ENCODE measurements at regions not wholly inside any gene's neighbourhood (a gene's known extent, or its start where the extent isn't known, plus 50 kb on each side); places are given as distances from the start of the nearest gene placed in this dataset.

- H3K4me3 ChIP-seq (ENCODE audit: low read depth, low read length) = no peak overlapping the region
- TF ChIP-seq CTCF (IDR thresholded peaks at IDR 0.05; ENCODE audit: insufficient read depth, low read depth, low read length) = no peak
- no peak for DNase-seq (ENCODE audit: low read depth)
Measured at GRCh38 chr21:40901691-40902090, 54.7 kb upstream of the DSCAM start.

GRCh38 chr21:40902299-40902698, 55.3 kb upstream of the DSCAM start:
- no peak for DNase-seq (ENCODE audit: low read depth)
- H3K4me3 ChIP-seq (ENCODE audit: low read depth, low read length) = no peak overlapping the region
- no peak for TF ChIP-seq CTCF (IDR thresholded peaks at IDR 0.05; ENCODE audit: insufficient read depth, low read depth, low read length)

- no peak for DNase-seq (ENCODE audit: low read depth)
- no peak overlapping the region for H3K4me3 ChIP-seq (ENCODE audit: low read depth, low read length)
- TF ChIP-seq CTCF (IDR thresholded peaks at IDR 0.05; ENCODE audit: insufficient read depth, low read depth, low read length) = no peak
Measured at GRCh38 chr21:40902993-40903392, 56.0 kb upstream of the DSCAM start.

GRCh38 chr21:40905251-40905650, 58.3 kb upstream of the DSCAM start:
- TF ChIP-seq CTCF (IDR thresholded peaks at IDR 0.05; ENCODE audit: insufficient read depth, low read depth, low read length) = no peak
- DNase-seq (ENCODE audit: low read depth) = no peak
- H3K4me3 ChIP-seq (ENCODE audit: low read depth, low read length) = no peak overlapping the region

GRCh38 chr21:40912375-40912774, 65.4 kb upstream of the DSCAM start:
- no peak for DNase-seq (ENCODE audit: low read depth)
- TF ChIP-seq CTCF (IDR thresholded peaks at IDR 0.05; ENCODE audit: insufficient read depth, low read depth, low read length) = no peak
- no peak overlapping the region for H3K4me3 ChIP-seq (ENCODE audit: low read depth, low read length)

- no peak overlapping the region for H3K4me3 ChIP-seq (ENCODE audit: low read depth, low read length)
- no peak for TF ChIP-seq CTCF (IDR thresholded peaks at IDR 0.05; ENCODE audit: insufficient read depth, low read depth, low read length)
- no peak for DNase-seq (ENCODE audit: low read depth)
Measured at GRCh38 chr21:40915114-40915513, 68.2 kb upstream of the DSCAM start.

GRCh38 chr21:40923407-40923806, 76.4 kb upstream of the DSCAM start:
- H3K4me3 ChIP-seq (ENCODE audit: low read depth, low read length) = no peak overlapping the region
- no peak for TF ChIP-seq CTCF (IDR thresholded peaks at IDR 0.05; ENCODE audit: insufficient read depth, low read depth, low read length)

More at GRCh38 chr21:40923407-40923806, 76.4 kb upstream of the DSCAM start:
- no peak for DNase-seq (ENCODE audit: low read depth)

Measured in fibroblast of villous mesenchyme (primary cell).